ENCODE measurements at regions not wholly inside any gene's neighbourhood (a gene's known extent, or its start where the extent isn't known, plus 50 kb on each side); places are given as distances from the start of the nearest gene placed in this dataset.

- Histone ChIP-seq H2AFZ (ENCODE audit: low read depth, low read length, severe bottlenecking) (no peak overlapping the region), H3K9me3 (ENCODE audit: insufficient read depth, low read length) (peaks cover 12% of the 10 kb centered on the region), H3K27ac (ENCODE audit: low read depth, low read length) (no peak overlapping the region), H3K4me3 (ENCODE audit: insufficient read depth, low read length, poor library complexity, severe bottlenecking) (no peak overlapping the region), H4K20me1 (ENCODE audit: low read depth, low read length) (no peaks in the 10 kb centered on the region), H3K36me3 (ENCODE audit: low read length) (no peaks in the 10 kb centered on the region), H3K4me2 (ENCODE audit: low read depth, low read length, poor library complexity, severe bottlenecking) (no peak overlapping the region), H3K27me3 (ENCODE audit: low read length) (no peaks in the 10 kb centered on the region), H3K79me2 (ENCODE audit: insufficient read depth, low read length) (no peaks in the 10 kb centered on the region), H3K9me2 (replicated peaks; ENCODE audit: insufficient read depth, low read length) (no peaks in the 10 kb centered on the region), H3K9ac (ENCODE audit: low read length) (no peak overlapping the region), H3F3A (ENCODE audit: insufficient read depth) (no peaks in the 10 kb centered on the region)
- TF ChIP-seq CTCF (IDR thresholded peaks at IDR 0.05; ENCODE audit: insufficient read depth, low read length, poor library complexity, severe bottlenecking): no peak
- TF ChIP-seq EZH2phosphoT487 (conservative IDR thresholded peaks at IDR 0.05; ENCODE audit: low read length): no peak
These were observed 85.2 kb upstream of the PRR23E start for GRCh38 chr3:127107491-127108375.

GRCh38 chr3:127108796-127109195 lies 84.1 kb upstream of the PRR23E start:
- H3K9me2 ChIP-seq (replicated peaks; ENCODE audit: insufficient read depth, low read length): no peaks in the 10 kb centered on the region
- no peaks in the 10 kb centered on the region for H4K20me1 ChIP-seq (ENCODE audit: low read depth, low read length)
- no peak overlapping the region for H3K27ac ChIP-seq (ENCODE audit: low read depth, low read length)
- H3K9me3 ChIP-seq (ENCODE audit: insufficient read depth, low read length): peaks cover 17% of the 10 kb centered on the region
- no peak overlapping the region for H3K4me2 ChIP-seq (ENCODE audit: low read depth, low read length, poor library complexity, severe bottlenecking)
- no peaks in the 10 kb centered on the region for H3K27me3 ChIP-seq (ENCODE audit: low read length)
- H3K9ac ChIP-seq (ENCODE audit: low read length): no peak overlapping the region
- no peak overlapping the region for H2AFZ ChIP-seq (ENCODE audit: low read depth, low read length, severe bottlenecking)
- TF ChIP-seq CTCF (IDR thresholded peaks at IDR 0.05; ENCODE audit: insufficient read depth, low read length, poor library complexity, severe bottlenecking) (no peak), EZH2phosphoT487 (conservative IDR thresholded peaks at IDR 0.05; ENCODE audit: low read length) (no peak)
- no peaks in the 10 kb centered on the region for H3K36me3 ChIP-seq (ENCODE audit: low read length)
- H3K79me2 ChIP-seq (ENCODE audit: insufficient read depth, low read length): no peaks in the 10 kb centered on the region
- H3F3A ChIP-seq (ENCODE audit: insufficient read depth): no peaks in the 10 kb centered on the region
- H3K4me3 ChIP-seq (ENCODE audit: insufficient read depth, low read length, poor library complexity, severe bottlenecking): no peak overlapping the region

- H4K20me1 ChIP-seq (ENCODE audit: low read depth, low read length): no peaks in the 10 kb centered on the region
- no peak for TF ChIP-seq CTCF (IDR thresholded peaks at IDR 0.05; ENCODE audit: insufficient read depth, low read length, poor library complexity, severe bottlenecking)
- no peak for TF ChIP-seq EZH2phosphoT487 (conservative IDR thresholded peaks at IDR 0.05; ENCODE audit: low read length)
These were observed 81.8 kb upstream of the PRR23E start for GRCh38 chr3:127110982-127111693.

More at GRCh38 chr3:127110982-127111693, 81.8 kb upstream of the PRR23E start:
- Histone ChIP-seq H3K27me3 (ENCODE audit: low read length) (no peaks in the 10 kb centered on the region), H3K27ac (ENCODE audit: low read depth, low read length) (no peak overlapping the region), H3F3A (ENCODE audit: insufficient read depth) (no peaks in the 10 kb centered on the region), H2AFZ (ENCODE audit: low read depth, low read length, severe bottlenecking) (no peak overlapping the region), H3K36me3 (ENCODE audit: low read length) (no peaks in the 10 kb centered on the region), H3K4me2 (ENCODE audit: low read depth, low read length, poor library complexity, severe bottlenecking) (no peak overlapping the region), H3K4me3 (ENCODE audit: insufficient read depth, low read length, poor library complexity, severe bottlenecking) (no peak overlapping the region), H3K79me2 (ENCODE audit: insufficient read depth, low read length) (no peaks in the 10 kb centered on the region), H3K9me3 (ENCODE audit: insufficient read depth, low read length) (peaks cover 17% of the 10 kb centered on the region), H3K9me2 (replicated peaks; ENCODE audit: insufficient read depth, low read length) (no peaks in the 10 kb centered on the region), H3K9ac (ENCODE audit: low read length) (no peak overlapping the region)

Data from SU-DHL-6 (cell line).